HG02623 (cell line): ENCODE measurements at regions not wholly inside any gene's neighbourhood (a gene's known extent, or its start where the extent isn't known, plus 50 kb on each side); places are given as distances from the start of the nearest gene placed in this dataset.

Source experiments
- ATAC-seq: cut with Tn5 transposase; IDR thresholded peaks from one replicate; pipeline ENCODE4 v1.9.1; 2021; ENCODE audit warnings: moderate library complexity; ENCODE audit not compliant: unreplicated experiment

DNA sequence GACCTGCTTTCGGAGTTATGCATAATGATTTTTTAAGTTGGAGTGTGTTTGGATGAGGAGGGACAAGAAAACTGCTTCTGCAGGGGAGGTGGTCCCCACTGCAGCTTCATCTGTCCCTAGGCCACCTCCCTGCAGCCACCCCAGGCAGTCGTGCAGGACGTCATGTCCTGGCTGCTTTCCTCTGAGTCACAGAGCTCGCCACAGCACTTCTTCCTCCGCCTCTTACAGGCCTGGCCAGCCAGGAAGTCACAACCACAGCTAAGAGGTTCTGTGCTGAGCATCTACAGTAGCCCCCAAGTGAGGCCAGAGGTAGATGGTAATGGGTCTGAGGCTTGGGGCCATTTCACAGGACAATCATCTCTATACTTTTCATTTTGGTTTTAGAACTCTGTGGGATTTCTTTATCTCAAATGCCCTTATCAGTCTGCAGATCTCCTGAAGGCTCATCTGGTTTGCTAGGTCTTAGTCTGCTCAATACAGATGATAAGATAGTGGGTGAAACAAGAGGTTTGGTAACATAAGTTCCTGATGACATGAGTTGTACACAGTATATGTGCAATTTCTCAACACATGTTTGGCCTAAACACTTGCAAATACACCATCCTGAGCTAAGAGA is 106.4 kb downstream of the ARF6 start:
- ATAC-seq = peak; percentile 43

DNA sequence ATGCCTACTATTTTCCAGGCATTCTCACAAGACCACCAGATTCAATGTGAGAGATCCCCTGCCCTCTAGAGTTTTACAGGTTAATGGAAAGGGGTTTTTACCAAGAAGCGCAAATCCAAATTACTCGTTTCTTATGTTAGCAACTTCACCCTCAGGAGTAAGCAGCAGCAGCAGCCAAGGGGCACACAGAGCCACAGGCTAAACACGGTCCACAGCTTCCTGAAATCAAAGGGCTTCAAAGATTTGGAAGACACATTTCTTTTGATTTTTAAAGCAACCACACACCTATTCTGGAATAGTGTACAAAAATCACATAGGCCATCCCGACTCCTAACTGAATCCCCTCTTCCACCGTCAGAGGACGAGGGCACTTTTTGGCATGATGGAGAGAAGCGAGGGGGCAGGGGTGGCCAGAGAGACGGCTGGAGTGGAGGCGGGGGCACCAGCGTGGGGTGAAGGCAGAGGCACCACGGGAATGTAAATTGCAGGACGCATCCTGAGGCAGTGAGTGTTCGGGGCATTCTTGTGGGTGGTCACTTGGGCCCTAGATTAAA is 107.0 kb downstream of the ARF6 start:
- no peak for ATAC-seq

DNA sequence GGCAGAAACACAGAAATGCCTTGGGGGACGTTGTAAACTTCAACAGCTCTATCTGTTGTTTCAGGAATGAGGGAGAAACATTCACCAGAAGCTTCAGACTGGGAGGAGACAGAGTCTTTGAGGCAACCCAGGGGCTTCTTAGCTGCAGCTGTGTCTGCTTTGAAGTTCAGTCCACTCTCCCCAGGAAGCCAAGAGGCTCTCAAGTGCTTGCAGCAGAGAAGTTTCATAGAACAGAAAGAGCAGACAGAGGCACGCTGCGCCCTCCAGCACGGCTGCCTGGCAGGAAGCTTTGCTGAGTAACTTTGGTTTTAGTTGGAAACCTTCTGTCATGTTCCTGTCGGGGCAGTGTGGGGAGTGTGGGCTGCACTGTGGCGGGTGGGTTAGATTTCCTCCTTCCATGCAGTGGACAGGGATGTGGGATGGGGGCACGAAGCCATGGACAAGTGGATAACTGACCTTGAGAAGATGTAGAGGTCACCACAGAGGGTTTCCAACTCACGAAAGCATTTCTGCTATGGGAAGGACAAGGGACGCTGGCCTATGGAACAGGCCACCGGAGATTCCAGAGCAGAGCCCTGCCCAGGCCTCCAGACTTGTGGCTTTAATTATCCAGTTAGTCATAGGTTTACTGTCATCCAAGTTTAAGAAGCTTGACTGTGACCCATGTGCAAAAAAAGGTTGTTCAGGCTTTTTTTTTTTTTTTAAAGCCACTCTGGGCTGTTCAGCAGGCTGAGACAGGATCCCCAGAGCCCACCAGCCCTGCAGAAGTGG is 107.7 kb downstream of the ARF6 start:
- ATAC-seq = no peak

DNA sequence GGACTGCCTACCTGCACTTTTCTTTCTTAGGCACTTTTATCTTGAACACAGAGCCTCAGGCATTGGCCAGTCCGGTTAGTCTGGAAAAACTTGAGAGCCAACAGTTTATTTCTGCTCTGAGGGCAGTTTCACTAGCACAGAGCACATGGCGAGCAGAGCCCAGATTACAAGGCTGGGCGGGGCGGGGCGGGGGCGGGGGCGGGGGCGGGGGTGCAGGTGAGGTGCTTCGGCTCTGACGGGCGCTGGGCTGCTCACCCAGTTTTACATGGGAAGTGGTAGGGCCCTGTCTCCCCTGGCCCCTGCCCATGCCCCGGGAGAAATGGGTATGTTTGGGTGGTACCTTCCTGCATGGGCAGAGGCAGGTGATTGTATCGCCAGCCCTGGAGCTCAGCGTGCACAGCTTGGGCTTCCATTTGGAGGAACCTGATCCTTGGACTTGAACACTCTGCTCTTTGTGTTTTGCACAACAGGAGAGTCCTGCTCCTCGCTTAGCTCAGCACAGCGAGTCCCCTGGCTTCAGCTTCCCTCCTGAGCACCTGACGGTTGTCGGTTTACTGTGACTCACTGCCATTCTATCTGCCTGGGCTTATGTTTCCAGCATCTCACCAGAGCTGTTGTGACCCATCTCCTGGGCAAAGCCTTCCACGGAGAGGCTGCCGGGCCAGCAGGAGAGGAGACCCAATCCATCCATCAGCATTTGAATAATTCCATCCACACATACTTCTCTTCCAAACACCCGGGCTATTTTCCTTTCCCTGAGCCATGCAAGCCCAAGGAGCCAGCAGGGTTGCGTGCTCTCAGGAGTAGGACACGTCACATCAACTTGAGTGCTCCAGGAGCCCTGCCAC is 108.5 kb downstream of the ARF6 start:
- ATAC-seq = peak; percentile 25

DNA sequence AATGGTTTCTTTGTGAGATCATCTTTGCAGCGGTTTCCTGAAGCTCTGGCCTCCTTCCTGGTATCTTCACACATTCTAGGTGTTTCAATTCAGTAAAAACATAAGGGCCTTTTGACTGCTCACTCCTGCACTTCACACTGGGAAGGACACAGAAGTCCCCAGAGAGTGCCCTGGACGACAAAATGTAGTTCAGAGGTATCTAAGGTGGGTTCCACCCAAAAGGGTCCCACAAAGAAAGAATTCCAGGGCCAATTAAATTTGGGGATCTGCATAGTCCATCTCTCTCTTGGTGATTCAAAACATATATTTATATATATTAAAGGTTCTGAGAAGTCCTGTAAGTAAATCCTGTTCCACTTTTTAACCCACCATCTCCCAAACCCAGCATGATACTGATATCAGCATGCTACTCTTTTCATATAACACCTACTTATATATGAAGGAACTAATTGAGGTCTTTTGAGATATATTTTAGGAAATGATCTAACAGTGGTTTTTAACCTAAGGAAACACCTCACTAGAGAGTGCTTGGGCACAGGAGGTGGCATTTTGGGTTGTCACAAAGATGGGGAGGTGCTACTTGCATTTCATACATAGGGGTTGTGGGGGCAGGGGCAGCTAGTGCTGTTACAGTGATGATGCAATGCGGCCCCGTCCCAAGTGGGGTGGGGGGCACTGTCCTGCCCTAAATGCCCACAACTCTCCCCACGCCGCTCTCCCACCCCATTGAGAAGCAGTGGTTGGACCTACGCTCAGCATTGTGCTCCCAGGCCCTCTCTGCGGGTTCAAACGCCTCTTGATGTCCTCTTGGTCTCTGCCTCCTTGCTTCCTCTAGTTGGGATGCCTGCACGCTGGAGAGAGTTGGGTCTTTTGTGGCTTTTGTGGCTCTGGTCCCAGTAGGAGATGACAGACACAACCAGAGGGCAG is 109.4 kb downstream of the ARF6 start:
- no peak for ATAC-seq

DNA sequence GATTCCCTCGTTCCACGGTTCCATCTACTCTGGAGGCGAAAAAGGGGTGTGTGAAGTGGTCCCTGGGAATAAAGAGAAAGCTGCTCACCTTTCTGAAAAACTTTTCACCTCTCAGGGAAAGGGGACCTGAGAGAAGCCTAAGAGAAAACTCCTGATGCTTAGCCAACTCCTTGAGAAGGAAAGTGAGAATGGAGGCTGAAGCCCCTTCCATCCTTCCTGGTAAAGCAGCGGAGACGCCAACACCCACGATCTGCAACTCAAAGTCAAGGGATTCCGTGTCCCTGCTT is 110.0 kb downstream of the ARF6 start:
- ATAC-seq = no peak

DNA sequence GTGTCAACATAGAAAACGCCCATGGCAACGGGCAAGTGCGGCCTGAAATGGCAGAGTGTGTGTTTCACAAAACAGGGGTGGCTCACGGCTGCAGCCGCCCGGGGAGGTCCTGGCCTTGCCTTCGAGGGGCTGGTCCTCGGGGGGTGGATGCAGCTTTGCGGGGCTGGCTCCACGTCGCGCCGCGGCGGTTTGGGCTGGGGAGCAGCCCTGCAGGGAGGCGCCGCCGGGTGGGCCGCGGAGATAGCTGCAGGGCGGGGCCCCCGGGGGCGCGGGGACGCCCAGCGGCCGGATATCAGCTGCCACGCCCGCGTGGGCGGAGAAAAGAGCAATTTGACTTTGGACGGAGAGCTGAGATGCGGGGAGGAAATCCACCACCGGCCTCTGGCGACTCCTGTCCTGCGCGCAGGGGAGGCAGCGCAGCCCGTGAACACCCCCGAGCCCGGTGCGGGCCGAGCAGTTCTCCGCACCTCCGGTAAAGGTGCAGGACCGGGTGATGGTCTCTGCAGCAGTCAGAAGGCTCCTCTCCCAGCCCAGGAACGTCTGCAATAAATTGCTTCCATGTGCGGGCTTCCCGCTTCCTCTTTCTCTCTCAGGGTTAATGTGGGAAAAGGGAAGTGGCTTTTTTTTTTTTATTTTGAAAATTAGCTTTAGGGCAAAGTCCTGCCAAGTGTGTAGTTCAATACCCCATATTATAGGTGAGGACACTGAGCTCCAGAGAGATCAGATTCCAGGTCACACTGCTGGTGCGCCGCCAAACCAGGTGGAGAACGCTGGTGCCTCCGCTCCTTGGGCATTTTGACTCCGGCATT is 110.5 kb downstream of the ARF6 start:
- peak; percentile 38 for ATAC-seq

DNA sequence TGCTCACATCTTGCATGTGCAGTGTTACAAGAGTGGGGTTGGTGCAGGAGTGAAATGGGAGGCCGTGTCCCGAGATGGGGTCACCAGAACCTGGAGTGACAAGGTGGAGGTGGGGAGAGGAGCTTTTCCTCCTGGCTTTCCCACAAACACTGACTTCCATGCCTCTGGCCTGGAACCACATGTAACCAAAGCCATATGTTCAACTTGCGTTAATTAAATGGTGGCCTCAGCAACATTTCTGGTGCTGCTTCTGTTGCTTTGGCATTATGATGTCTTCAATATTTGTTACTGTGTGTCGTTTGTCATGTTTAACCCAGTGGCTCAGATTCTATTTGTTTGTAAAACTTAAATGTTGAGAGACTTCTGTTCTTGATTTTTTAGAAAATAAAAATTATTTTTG is 110.2 kb downstream of the VCPKMT start:
- no peak for ATAC-seq

DNA sequence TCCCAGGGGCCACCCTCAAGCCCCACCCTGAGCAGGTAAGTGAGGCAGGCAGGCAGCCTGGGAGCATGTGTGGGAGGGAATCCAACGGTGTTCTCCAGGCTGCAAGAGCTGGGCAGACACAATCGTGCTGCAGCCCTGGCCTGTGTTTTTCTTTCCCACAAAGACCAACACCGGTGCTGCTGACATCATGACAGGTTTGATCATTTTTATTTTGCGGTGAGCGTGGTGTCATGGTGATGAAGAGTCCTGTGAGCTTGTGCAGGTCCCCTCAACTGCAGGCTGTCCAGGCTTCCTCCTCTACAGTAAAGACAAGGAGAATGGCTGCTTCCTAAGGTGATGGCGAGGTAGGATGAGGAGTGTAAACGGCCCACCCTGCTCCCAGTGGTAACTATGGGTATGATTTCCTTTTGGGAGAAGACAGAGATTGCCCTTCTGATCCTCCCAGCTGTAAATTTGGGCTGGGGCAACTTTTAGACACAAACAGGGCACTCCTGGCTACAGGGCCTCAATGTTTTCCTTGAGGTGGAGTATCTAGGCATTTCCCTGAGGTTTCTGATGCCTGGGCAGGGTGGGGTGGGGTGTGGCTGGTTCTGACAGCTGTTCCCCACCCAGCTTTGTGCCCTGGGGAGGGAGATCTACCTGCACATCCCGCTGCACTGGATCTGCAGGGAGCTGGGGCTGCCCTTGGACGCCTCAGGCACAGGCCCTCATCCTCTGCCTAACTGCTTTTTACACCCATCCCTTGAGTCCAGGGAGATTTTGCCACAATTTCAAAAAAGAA is 109.1 kb downstream of the VCPKMT start:
- no peak for ATAC-seq

DNA sequence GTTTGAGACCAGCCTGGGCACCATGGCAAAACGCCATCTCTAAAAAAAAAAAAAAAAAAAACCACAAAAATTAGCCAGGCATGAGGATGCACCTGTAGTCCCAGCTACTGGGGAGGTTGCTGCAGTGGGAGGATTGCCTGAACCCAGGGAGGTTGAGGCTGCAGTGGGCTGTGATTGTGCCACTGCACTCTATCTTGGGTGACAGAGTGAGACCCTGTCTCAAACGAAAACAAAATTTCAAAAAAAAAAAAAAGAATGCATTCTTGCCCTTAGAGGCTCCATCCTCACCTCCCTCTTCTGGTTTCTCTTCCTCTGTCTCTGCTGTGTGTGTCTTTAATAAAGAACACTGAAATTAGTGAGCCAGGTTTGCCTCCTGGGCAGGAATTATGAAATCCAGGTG is 107.8 kb downstream of the VCPKMT start:
- ATAC-seq = no peak

DNA sequence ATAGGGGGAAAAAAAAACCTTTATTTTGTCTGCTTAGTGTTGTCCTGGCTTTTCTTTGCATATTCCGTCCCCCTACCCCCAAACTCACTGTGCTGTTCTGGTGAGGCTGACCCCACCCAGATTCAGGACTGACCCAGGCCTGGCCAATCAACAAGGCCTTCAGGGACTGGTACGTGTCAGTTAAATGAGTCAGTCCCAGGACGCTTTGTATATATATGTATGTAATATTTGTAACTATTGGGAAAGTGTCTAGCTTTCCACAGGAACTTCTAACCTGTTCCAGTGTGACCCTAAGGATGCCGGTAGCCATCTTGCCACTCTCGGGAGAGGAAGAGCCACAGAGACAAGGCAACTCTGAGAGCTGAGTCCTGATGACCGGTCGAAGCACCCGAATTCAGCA is 107.4 kb downstream of the VCPKMT start:
- no peak for ATAC-seq

DNA sequence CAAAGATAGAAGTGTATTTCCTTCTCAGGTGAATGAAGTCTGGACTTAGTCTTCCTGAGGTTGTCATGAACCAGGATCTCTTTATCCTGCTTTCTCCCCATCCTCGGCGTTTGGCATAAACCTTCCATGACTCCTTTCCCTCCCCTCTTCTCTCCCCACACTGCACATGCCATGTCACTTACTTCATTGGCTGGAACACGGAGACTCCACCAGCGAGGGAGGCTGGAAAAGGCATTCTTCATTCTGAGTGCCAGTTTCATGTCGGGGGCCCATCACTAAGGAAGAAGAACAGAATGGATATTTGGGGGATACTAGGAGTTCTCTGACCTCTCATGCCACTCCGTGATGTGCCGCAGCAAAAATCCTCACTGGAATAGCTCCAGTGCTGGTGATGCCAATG is 105.6 kb downstream of the VCPKMT start:
- no peak for ATAC-seq

DNA sequence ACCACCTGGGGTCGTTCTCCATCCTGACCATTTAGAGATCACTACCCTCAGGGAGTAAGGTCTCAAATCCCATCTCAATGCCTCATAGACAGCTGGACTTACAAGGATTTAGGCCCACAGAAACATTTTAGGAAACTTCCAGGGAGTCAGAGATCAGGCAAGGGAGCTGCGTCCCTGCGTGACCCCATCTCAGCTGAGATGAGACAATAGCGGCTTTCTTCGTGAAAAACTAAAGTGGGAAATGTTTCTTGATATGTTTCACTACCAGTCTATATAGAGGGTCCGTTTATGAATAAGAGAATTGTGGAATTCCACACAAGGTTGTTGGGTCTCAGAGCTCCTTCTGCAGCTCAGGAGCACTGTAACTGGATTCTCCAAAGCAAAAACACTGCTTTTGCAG is 105.1 kb downstream of the VCPKMT start:
- no peak for ATAC-seq

DNA sequence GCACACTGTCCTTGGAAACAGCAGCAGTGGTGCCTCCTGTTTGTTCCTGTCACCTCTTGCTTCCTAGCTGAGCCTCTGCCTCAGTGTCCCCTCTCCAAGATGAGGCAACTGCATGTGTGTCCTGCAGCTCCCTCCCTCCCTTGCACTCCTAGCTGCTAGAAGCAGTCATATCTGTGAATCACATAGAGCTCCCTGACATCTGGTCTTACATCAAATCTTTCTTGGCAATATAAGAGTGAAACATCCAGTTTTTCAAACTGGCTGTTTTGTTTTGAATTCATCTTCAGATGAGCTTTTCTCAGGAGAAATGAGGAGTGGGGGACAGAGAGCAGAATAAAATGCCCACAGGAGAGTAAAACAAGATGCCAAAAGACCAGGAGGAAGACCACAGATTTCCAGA is 103.7 kb downstream of the VCPKMT start:
- ATAC-seq = no peak

DNA sequence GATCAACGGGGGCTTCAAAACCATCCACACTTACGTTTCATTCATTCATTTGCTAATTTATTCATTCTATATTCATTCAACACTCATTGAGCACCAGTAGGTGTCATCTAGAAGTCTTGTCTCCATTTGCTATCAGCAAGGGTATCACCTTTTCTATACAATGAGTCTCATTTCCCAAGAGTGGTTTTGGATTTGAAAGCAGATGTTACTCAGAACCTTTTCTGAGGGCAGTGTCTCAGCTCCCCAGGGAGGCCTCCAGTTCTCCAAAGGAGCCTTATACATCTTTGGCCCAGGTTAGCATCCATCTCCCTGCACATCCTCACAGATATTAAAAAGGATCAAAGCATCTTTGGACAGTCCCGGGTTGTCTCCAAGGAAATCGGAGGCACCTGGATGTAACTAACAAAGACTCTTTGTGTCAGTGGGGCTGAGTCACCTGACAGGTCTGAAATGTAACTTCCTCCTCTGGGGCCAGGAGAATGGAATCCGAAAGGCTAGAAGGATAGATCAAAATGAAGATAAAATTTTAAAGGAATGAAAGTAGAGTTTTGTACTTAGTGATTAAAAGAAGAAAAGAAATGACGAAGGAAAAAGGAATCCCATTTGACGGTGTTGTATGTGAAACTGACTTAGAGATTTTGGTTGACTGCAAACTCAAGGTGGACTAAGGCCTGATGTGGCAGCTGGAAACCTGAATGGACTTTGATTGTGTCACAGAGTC is 103.0 kb downstream of the VCPKMT start:
- ATAC-seq = no peak

DNA sequence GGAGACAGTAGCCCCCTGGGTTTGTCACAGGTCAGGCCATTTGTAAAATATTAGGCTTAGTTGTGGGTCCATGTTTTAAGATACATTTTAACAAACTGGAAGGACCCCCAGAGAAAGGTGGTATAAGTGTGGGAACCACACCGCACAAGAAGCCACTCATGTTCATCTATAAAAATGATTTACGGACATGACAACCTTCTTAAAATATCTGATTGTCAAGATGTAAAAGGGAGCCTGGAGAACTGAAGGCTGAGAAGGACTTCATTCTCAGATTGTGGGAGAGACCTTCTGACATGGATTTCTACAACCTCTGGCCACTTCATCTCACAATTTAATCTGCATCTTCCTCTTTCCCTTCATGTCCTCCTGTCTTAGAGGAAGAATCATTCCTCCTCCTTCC is 102.4 kb downstream of the VCPKMT start:
- no peak for ATAC-seq

DNA sequence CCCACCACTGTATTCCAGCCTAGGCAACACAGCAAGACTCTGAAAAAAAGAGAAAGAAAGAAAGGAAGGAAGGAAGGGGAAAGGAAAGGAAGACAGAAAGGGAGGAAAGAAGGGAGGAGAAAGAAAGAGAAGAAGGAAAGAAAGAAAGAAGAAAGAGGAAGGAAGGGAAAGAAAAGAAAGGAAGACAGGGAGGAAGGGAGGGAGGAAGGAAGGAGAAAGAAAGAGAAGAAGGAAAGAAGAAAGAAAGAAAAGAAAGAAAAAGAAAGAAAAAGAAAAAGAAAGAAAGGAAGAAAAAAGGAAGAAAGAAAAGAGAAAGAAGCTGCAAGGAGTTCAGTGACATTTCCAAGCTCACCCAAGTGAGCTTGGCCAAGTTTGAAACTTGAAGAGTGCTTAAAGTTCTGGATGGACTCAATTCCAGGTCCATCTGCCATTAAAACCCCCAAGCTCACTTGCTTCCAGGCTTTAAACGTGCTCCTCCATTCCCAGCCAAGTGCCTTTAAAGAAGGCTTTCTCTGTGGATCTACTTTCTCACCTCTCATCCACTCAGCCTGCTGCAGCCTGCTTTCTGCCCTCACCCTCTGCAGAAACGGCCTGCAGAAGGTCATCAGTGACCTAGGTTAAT is 101.5 kb downstream of the VCPKMT start:
- ATAC-seq = no peak

DNA sequence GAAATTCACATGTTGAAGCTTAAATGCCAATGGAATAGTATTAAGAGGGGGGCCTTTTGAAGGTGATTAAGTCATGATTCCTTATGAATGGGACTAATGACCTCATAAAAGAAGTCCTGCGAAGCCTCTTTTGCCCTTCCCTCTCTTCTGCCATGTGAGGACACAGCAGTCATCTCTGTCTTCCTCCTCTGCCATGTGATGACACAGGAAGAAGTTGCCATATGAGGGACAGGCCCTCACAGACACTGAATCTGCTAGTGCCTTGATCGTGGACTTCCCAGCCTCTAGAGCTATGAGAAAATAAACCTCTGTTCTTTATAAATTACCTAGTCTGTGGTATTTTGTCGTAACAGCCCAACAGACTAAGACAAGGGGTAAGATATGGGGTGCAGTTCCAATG is 100.7 kb downstream of the VCPKMT start:
- ATAC-seq = no peak
